WTC11 (cell line): ENCODE measurements at regions not wholly inside any gene's neighbourhood (a gene's known extent, or its start where the extent isn't known, plus 50 kb on each side); places are given as distances from the start of the nearest gene placed in this dataset.

Source experiments
- ATAC-seq: fragments of 200-7000 bp; cut with Tn5 transposase; 2 replicates; pipeline ENCODE4 v1.10.0; 2021; ENCODE audit warnings: mild to moderate bottlenecking, moderate library complexity
- CTCF ChIA-PET: fragments of 300-600 bp; sonication (Branson Sonifier 250); formaldehyde crosslinking; loops from one replicate; lab custom pipeline; 2021; ENCODE audit warnings: antibody characterized with exemption; lab: Charles Lee
- POLR2A ChIA-PET: fragments of 350-600 bp; sonication (Branson Sonifier 250); formaldehyde crosslinking; loops from one replicate; lab custom pipeline; 2021; ENCODE audit warnings: antibody characterized with exemption; lab: Charles Lee
- DNase-seq: peaks from one replicate; pipeline ENCODE4 v3.0.0; 2021; ENCODE audit warnings: low spot score
- H3K27ac Mint-ChIP-seq: 2 replicates; pipeline ENCODE4 v1.8.0; 2021; ENCODE audit warnings: mixed read lengths
- H3K27me3 Mint-ChIP-seq: 2 replicates; pipeline ENCODE4 v1.8.0; 2021; ENCODE audit warnings: low read depth, mild to moderate bottlenecking, moderate library complexity, mixed read lengths
- H3K36me3 Mint-ChIP-seq: 2 replicates; pipeline ENCODE4 v1.8.0; 2021; ENCODE audit warnings: mixed read lengths
- H3K4me1 Mint-ChIP-seq: 2 replicates; pipeline ENCODE4 v1.8.0; 2022; ENCODE audit warnings: mixed read lengths
- H3K4me3 Mint-ChIP-seq: 2 replicates; pipeline ENCODE4 v1.8.0; 2021; ENCODE audit warnings: mild to moderate bottlenecking, moderate library complexity, mixed read lengths
- H3K9me3 Mint-ChIP-seq: 2 replicates; pipeline ENCODE4 v1.8.0; 2021; ENCODE audit warnings: mixed read lengths
- AFF4 ChIP-seq: sonication (generic); formaldehyde crosslinking; IDR thresholded peaks from 2 replicates; pipeline ENCODE4 v1.8.1; 2023; ENCODE audit warnings: mild to moderate bottlenecking, missing genetic modification reagents, borderline replicate concordance
- E2F5 ChIP-seq: sonication (generic); formaldehyde crosslinking; IDR thresholded peaks from 2 replicates; pipeline ENCODE4 v1.8.1; 2022; ENCODE audit warnings: mild to moderate bottlenecking, moderate library complexity, missing genetic modification reagents
- EMX1 ChIP-seq: fragments of 250-450 bp; sonication (Bioruptor Pico); IDR thresholded peaks from 2 replicates; pipeline ENCODE4 v1.8.0; 2021; ENCODE audit warnings: mild to moderate bottlenecking
- ETV6 ChIP-seq: sonication (generic); formaldehyde crosslinking; IDR thresholded peaks from 2 replicates; pipeline ENCODE4 v1.8.1; 2022; ENCODE audit warnings: mild to moderate bottlenecking, missing genetic modification reagents
- GABPB1 ChIP-seq: sonication (generic); formaldehyde crosslinking; IDR thresholded peaks from 2 replicates; pipeline ENCODE4 v1.8.1; 2023; ENCODE audit warnings: mild to moderate bottlenecking, missing genetic modification reagents
- GRHL2 ChIP-seq: fragments of 250-450 bp; sonication (Bioruptor Pico); IDR thresholded peaks from 2 replicates; pipeline ENCODE4 v1.8.0; 2022; ENCODE audit warnings: mild to moderate bottlenecking, moderate library complexity; ENCODE audit not compliant: insufficient replicate concordance, severe bottlenecking
- IRF2 ChIP-seq: sonication (generic); formaldehyde crosslinking; IDR thresholded peaks from 2 replicates; pipeline ENCODE4 v1.8.0; 2022; ENCODE audit warnings: low read depth, missing genetic modification reagents, borderline replicate concordance
- NFYB ChIP-seq: sonication (generic); formaldehyde crosslinking; conservative IDR thresholded peaks from 2 replicates; pipeline ENCODE4 v1.8.0; 2022; ENCODE audit warnings: low read depth, missing genetic modification reagents
- NR3C1 ChIP-seq: sonication (generic); formaldehyde crosslinking; conservative IDR thresholded peaks from 2 replicates; pipeline ENCODE4 v1.8.1; 2023; ENCODE audit warnings: low read depth, mild to moderate bottlenecking, missing genetic modification reagents
- PRRX2 ChIP-seq: fragments of 250-450 bp; sonication (Bioruptor Pico); IDR thresholded peaks from 2 replicates; pipeline ENCODE4 v1.8.0; 2021; ENCODE audit warnings: mild to moderate bottlenecking
- RORB ChIP-seq: fragments of 250-450 bp; sonication (Bioruptor Pico); IDR thresholded peaks from 2 replicates; pipeline ENCODE4 v1.9.0; 2021; ENCODE audit warnings: mild to moderate bottlenecking
- SOX15 ChIP-seq: fragments of 250-450 bp; sonication (Bioruptor Pico); IDR thresholded peaks from 2 replicates; pipeline ENCODE4 v1.9.0; 2021; ENCODE audit warnings: mild to moderate bottlenecking
- SP1 ChIP-seq: sonication (generic); formaldehyde crosslinking; conservative IDR thresholded peaks from 2 replicates; pipeline ENCODE4 v1.8.1; 2022; ENCODE audit warnings: missing genetic modification reagents
- USF2 ChIP-seq: sonication (generic); formaldehyde crosslinking; IDR thresholded peaks from 2 replicates; pipeline ENCODE4 v1.8.1; 2023; ENCODE audit warnings: mild to moderate bottlenecking, missing genetic modification reagents, moderate library complexity
- ZMAT4 ChIP-seq: fragments of 250-450 bp; sonication (Bioruptor Pico); IDR thresholded peaks from 2 replicates; pipeline ENCODE4 v1.9.0; 2021; ENCODE audit warnings: mild to moderate bottlenecking
- ZNF219 ChIP-seq: sonication (generic); formaldehyde crosslinking; IDR thresholded peaks from 2 replicates; pipeline ENCODE4 v1.8.0; 2023; ENCODE audit warnings: missing genetic modification reagents, mild to moderate bottlenecking, borderline replicate concordance
- ZNF232 ChIP-seq: sonication (generic); formaldehyde crosslinking; IDR thresholded peaks from 2 replicates; pipeline ENCODE4 v1.8.0; 2022; ENCODE audit warnings: mild to moderate bottlenecking, missing genetic modification reagents
- ZNF396 ChIP-seq: fragments of 250-450 bp; sonication (Bioruptor Pico); IDR thresholded peaks from 2 replicates; pipeline ENCODE4 v1.8.0; 2021; ENCODE audit warnings: mild to moderate bottlenecking, moderate library complexity, borderline replicate concordance
- ZNF416 ChIP-seq: fragments of 250-450 bp; sonication (Bioruptor Pico); IDR thresholded peaks from 2 replicates; pipeline ENCODE4 v1.9.0; 2021; ENCODE audit warnings: mild to moderate bottlenecking, inconsistent platforms
- ZNF423 ChIP-seq: fragments of 250-450 bp; sonication (Bioruptor Pico); IDR thresholded peaks from 2 replicates; pipeline ENCODE4 v2.1.2; 2022; ENCODE audit warnings: mild to moderate bottlenecking, moderate library complexity
- ZNF671 ChIP-seq: fragments of 250-450 bp; sonication (Bioruptor Pico); IDR thresholded peaks from 2 replicates; pipeline ENCODE4 v1.8.0; 2021; ENCODE audit warnings: mild to moderate bottlenecking
- TF ChIP-seq, protein P1 (sequence below): sonication (generic); formaldehyde crosslinking; IDR thresholded peaks from 2 replicates; pipeline ENCODE4 v1.8.1; 2023; ENCODE audit warnings: mild to moderate bottlenecking, moderate library complexity, missing genetic modification reagents
- TF ChIP-seq, protein P2 (sequence below): fragments of 250-450 bp; sonication (Bioruptor Pico); IDR thresholded peaks from 2 replicates; pipeline ENCODE4 v2.1.2; 2022; ENCODE audit warnings: mild to moderate bottlenecking, moderate library complexity
- TF ChIP-seq, protein P3 (sequence below): sonication (generic); formaldehyde crosslinking; conservative IDR thresholded peaks from 2 replicates; pipeline ENCODE4 v1.8.1; 2023; ENCODE audit warnings: mild to moderate bottlenecking, low read depth, missing genetic modification reagents, moderate library complexity

DNA sequence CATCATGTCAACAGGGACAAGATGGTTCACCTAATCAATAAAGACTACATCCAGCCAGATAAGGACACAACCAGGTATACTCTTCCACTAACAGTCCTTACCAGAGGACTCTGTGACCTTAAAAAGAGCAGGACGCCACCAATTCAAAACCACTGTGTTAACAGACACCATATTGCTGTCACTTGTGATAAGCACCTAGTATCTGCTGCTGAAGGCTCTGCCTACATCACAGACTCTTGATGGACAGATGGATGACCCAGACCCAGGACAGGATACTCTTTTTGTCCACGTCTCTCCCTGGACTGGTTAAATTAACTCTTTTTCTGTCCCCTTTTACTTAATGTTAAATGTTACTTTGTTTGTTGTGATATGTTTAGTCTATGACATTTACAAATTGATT lies 586.2 kb upstream of the AGA start:
- H3K4me3 Mint-ChIP-seq, result no peak overlapping the region
- H3K36me3 Mint-ChIP-seq, result no peaks in the 10 kb centered on the region
- TF ChIP-seq ZNF396 (no peak), ZNF232 (CRISPR knock-in tag) (no peak), ZMAT4 (CRISPR knock-in tag) (no peak), PRRX2 (CRISPR knock-in tag) (no peak), NR3C1 (CRISPR knock-in tag) (no peak), ETV6 (no peak), SP1 (CRISPR knock-in tag) (no peak), SOX15 (CRISPR knock-in tag) (no peak), USF2 (CRISPR knock-in tag) (no peak), GABPB1 (CRISPR knock-in tag) (no peak)
- TF ChIP-seq, protein P1, sequence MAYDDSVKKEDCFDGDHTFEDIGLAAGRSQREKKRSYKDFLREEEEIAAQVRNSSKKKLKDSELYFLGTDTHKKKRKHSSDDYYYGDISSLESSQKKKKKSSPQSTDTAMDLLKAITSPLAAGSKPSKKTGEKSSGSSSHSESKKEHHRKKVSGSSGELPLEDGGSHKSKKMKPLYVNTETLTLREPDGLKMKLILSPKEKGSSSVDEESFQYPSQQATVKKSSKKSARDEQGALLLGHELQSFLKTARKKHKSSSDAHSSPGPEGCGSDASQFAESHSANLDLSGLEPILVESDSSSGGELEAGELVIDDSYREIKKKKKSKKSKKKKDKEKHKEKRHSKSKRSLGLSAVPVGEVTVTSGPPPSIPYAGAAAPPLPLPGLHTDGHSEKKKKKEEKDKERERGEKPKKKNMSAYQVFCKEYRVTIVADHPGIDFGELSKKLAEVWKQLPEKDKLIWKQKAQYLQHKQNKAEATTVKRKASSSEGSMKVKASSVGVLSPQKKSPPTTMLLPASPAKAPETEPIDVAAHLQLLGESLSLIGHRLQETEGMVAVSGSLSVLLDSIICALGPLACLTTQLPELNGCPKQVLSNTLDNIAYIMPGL, result no peak
- ATAC-seq (no peak), DNase-seq (no peak)
- POLR2A ChIA-PET, result no interaction called here
- H3K27me3 Mint-ChIP-seq, result no peaks in the 10 kb centered on the region
- H3K4me1 Mint-ChIP-seq, result peaks cover 2% of the 10 kb centered on the region; the same call in 1 of the 2 replicates
- H3K27ac Mint-ChIP-seq, result no peak overlapping the region
- CTCF ChIA-PET, result no interaction called here
- H3K9me3 Mint-ChIP-seq, result no peaks in the 10 kb centered on the region

- Mint-ChIP-seq H3K27me3 (no peaks in the 10 kb centered on the region), H3K27ac (no peak overlapping the region), H3K36me3 (peaks cover 2% of the 10 kb centered on the region; the same call in 1 of the 2 replicates), H3K9me3 (no peaks in the 10 kb centered on the region), H3K4me3 (no peak overlapping the region), H3K4me1 (no peaks in the 10 kb centered on the region)
- DNase-seq, result no peak
- ChIA-PET POLR2A (no interaction called here), CTCF (no interaction called here)
- no peak for ATAC-seq
- TF ChIP-seq RORB (CRISPR knock-in tag) (no peak), ZNF671 (no peak), ZNF219 (CRISPR knock-in tag) (no peak), GRHL2 (CRISPR knock-in tag) (no peak), AFF4 (CRISPR knock-in tag) (no peak), EMX1 (CRISPR knock-in tag) (no peak), NFYB (no peak), E2F5 (CRISPR knock-in tag) (no peak), IRF2 (no peak), ZNF416 (CRISPR knock-in tag) (no peak), ZNF423 (CRISPR knock-in tag) (no peak)
- TF ChIP-seq, protein P2, sequence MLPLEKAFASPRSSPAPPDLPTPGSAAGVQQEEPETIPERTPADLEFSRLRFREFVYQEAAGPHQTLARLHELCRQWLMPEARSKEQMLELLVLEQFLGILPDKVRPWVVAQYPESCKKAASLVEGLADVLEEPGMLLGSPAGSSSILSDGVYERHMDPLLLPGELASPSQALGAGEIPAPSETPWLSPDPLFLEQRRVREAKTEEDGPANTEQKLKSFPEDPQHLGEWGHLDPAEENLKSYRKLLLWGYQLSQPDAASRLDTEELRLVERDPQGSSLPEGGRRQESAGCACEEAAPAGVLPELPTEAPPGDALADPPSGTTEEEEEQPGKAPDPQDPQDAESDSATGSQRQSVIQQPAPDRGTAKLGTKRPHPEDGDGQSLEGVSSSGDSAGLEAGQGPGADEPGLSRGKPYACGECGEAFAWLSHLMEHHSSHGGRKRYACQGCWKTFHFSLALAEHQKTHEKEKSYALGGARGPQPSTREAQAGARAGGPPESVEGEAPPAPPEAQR (CRISPR knock-in tag), result no peak
- TF ChIP-seq, protein P3, sequence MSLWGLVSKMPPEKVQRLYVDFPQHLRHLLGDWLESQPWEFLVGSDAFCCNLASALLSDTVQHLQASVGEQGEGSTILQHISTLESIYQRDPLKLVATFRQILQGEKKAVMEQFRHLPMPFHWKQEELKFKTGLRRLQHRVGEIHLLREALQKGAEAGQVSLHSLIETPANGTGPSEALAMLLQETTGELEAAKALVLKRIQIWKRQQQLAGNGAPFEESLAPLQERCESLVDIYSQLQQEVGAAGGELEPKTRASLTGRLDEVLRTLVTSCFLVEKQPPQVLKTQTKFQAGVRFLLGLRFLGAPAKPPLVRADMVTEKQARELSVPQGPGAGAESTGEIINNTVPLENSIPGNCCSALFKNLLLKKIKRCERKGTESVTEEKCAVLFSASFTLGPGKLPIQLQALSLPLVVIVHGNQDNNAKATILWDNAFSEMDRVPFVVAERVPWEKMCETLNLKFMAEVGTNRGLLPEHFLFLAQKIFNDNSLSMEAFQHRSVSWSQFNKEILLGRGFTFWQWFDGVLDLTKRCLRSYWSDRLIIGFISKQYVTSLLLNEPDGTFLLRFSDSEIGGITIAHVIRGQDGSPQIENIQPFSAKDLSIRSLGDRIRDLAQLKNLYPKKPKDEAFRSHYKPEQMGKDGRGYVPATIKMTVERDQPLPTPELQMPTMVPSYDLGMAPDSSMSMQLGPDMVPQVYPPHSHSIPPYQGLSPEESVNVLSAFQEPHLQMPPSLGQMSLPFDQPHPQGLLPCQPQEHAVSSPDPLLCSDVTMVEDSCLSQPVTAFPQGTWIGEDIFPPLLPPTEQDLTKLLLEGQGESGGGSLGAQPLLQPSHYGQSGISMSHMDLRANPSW (CRISPR knock-in tag), result no peak
Observed at GRCh38 chr4:178037459-178038214, 595.4 kb upstream of the AGA start.
